Fibroblast of lung (primary cell): ENCODE measurements at regions not wholly inside any gene's neighbourhood (a gene's known extent, or its start where the extent isn't known, plus 50 kb on each side); places are given as distances from the start of the nearest gene placed in this dataset.

Experiments used
- DNase-seq, 2 donors: peaks; one replicate each; pipeline versions ENCODE4 v3.0.0 to v3.0.0-alpha.2; 2010; ENCODE audit warnings: low read depth in 2 of 2
- H2AFZ ChIP-seq: 2 replicates; pipeline ENCODE4 v1.5.1; 2012; ENCODE audit warnings: low read length, control low read depth, inconsistent platforms
- H3K27ac ChIP-seq: 2 replicates; pipeline ENCODE4 v1.5.1; 2011; ENCODE audit warnings: low read length, control low read depth; ENCODE audit not compliant: insufficient read depth
- H3K27me3 ChIP-seq: 2 replicates; pipeline ENCODE4 v1.5.1; 2011; ENCODE audit warnings: mild to moderate bottlenecking, low read length; ENCODE audit not compliant: control insufficient read depth, insufficient read depth
- H3K36me3 ChIP-seq: 2 replicates; pipeline ENCODE4 v1.5.1; 2011; ENCODE audit warnings: low read length; ENCODE audit not compliant: control insufficient read depth, insufficient read depth
- H3K4me1 ChIP-seq: 2 replicates; pipeline ENCODE4 v1.5.1; 2011; ENCODE audit warnings: low read length; ENCODE audit not compliant: control insufficient read depth, insufficient read depth; ENCODE audit errors: extremely low read depth
- H3K4me2 ChIP-seq: 2 replicates; pipeline ENCODE4 v1.5.1; 2011; ENCODE audit warnings: low read length, control low read depth; ENCODE audit not compliant: insufficient read depth; ENCODE audit errors: extremely low read depth
- H3K4me3 ChIP-seq, 4 experiments: fragments of 200-600 bp in 1 of 4; sonication (generic) in 1 of 4; replicated peaks in 1 of 4; 2 replicates each; pipeline ENCODE4 v1.5.1; 2011 to 2016; ENCODE audit warnings: low read length in 4 of 4, low read depth in 3 of 4, mild to moderate bottlenecking in 3 of 4, control low read depth in 2 of 4, inconsistent platforms in 1 of 4, mixed read lengths in 1 of 4; ENCODE audit not compliant: insufficient read depth in 1 of 4; ENCODE audit errors: control extremely low read depth in 1 of 4
- H3K79me2 ChIP-seq: 2 replicates; pipeline ENCODE4 v1.5.1; 2012; ENCODE audit warnings: mild to moderate bottlenecking, low read length, inconsistent platforms; ENCODE audit not compliant: control insufficient read depth, insufficient read depth
- H3K9ac ChIP-seq: 2 replicates; pipeline ENCODE4 v1.5.1; 2011; ENCODE audit warnings: mild to moderate bottlenecking, low read length, control low read depth; ENCODE audit not compliant: insufficient read depth
- H3K9me3 ChIP-seq: 2 replicates; pipeline ENCODE4 v1.5.1; 2012; ENCODE audit warnings: low read depth, low read length; ENCODE audit not compliant: control insufficient read depth, insufficient read depth
- H4K20me1 ChIP-seq: 2 replicates; pipeline ENCODE4 v1.5.1; 2011; ENCODE audit warnings: low read length; ENCODE audit not compliant: control insufficient read depth, insufficient read depth; ENCODE audit errors: extremely low read depth
- EZH2 ChIP-seq: IDR thresholded peaks from 2 replicates; pipeline ENCODE4 v1.5.1; 2012; ENCODE audit warnings: low read length, control low read depth, mild to moderate bottlenecking; ENCODE audit errors: missing control alignments
- TF ChIP-seq, protein P1 (sequence below), 2 donors: IDR thresholded peaks in 1 of 2; conservative IDR thresholded peaks in 1 of 2; 1 replicate in 1 of 2; 2 replicates in 1 of 2; pipeline ENCODE4 v1.5.1; 2011 to 2012; ENCODE audit warnings: low read length in 2 of 2, control low read depth in 1 of 2, inconsistent platforms in 1 of 2, low read depth in 1 of 2, mild to moderate bottlenecking in 1 of 2

DNA sequence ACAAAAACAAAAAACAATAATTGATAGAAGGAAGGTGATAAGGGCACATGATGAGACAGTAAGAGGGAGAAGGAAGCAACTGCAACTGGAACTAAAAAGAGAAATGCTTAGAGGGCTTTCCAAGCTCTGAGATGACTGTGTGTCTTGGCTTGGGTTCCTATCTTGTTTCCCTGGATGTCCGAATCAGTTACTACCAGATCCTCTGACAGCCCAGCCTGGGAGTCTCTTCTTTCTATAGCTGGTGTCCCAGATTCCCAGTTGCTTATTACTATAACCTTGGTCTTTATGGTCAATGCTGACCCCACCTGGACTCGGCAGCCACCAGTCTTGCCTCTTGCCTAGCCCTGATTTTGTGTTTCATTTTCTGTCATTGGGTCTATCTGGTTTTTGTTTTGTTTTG lies 116.4 kb downstream of the RFC3 start:
- Histone ChIP-seq H3K9ac (no peak overlapping the region), H3K4me3 (no peak overlapping the region), H3K9me3 (no peaks in the 10 kb centered on the region), H3K36me3 (no peaks in the 10 kb centered on the region), H3K27ac (no peak overlapping the region), H3K4me1 (no peaks in the 10 kb centered on the region), H3K27me3 (no peaks in the 10 kb centered on the region), H4K20me1 (no peaks in the 10 kb centered on the region), H2AFZ (no peak overlapping the region), H3K79me2 (no peaks in the 10 kb centered on the region), H3K4me2 (no peak overlapping the region)
- no peak for TF ChIP-seq EZH2
- TF ChIP-seq, protein P1, sequence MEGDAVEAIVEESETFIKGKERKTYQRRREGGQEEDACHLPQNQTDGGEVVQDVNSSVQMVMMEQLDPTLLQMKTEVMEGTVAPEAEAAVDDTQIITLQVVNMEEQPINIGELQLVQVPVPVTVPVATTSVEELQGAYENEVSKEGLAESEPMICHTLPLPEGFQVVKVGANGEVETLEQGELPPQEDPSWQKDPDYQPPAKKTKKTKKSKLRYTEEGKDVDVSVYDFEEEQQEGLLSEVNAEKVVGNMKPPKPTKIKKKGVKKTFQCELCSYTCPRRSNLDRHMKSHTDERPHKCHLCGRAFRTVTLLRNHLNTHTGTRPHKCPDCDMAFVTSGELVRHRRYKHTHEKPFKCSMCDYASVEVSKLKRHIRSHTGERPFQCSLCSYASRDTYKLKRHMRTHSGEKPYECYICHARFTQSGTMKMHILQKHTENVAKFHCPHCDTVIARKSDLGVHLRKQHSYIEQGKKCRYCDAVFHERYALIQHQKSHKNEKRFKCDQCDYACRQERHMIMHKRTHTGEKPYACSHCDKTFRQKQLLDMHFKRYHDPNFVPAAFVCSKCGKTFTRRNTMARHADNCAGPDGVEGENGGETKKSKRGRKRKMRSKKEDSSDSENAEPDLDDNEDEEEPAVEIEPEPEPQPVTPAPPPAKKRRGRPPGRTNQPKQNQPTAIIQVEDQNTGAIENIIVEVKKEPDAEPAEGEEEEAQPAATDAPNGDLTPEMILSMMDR (conservative IDR thresholded peaks at IDR 0.05 in 1 of 2, IDR thresholded peaks at IDR 0.05 in 1 of 2; ENCODE audit: low read depth in 1 of 2, low read length in 2 of 2): no peak
- DNase-seq: no peak

DNA sequence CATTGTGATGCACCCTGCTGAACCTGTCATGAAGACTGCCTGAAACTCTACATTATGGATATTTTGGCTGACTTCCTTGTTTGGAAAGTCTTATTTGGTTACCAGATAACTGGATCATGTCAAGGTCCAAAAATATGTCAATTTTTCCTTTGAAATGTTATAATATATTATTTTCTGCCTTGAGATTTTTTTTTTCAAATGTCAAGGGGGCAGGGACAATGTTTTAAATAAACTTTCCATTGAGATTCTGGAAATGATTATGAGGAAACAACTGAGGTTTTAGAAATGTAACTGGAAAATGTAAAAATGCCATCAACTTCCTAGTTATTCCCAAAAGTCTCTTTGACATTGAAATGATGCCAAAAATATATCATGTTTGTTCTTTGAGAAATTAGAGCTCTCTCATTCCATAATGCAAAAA lies 117.0 kb downstream of the RFC3 start:
- H3K27me3 ChIP-seq: no peaks in the 10 kb centered on the region
- no peaks in the 10 kb centered on the region for H4K20me1 ChIP-seq
- no peaks in the 10 kb centered on the region for H3K9me3 ChIP-seq
- H3K27ac ChIP-seq: no peak overlapping the region
- H3K9ac ChIP-seq: no peak overlapping the region
- DNase-seq: no peak
- TF ChIP-seq, protein P1 (conservative IDR thresholded peaks at IDR 0.05 in 1 of 2, IDR thresholded peaks at IDR 0.05 in 1 of 2; ENCODE audit: low read depth in 1 of 2, low read length in 2 of 2): no peak
- no peak for TF ChIP-seq EZH2
- H3K36me3 ChIP-seq: no peaks in the 10 kb centered on the region
- no peak overlapping the region for H3K4me3 ChIP-seq
- no peaks in the 10 kb centered on the region for H3K4me1 ChIP-seq
- no peaks in the 10 kb centered on the region for H3K79me2 ChIP-seq
- no peak overlapping the region for H2AFZ ChIP-seq
- H3K4me2 ChIP-seq: no peak overlapping the region

DNA sequence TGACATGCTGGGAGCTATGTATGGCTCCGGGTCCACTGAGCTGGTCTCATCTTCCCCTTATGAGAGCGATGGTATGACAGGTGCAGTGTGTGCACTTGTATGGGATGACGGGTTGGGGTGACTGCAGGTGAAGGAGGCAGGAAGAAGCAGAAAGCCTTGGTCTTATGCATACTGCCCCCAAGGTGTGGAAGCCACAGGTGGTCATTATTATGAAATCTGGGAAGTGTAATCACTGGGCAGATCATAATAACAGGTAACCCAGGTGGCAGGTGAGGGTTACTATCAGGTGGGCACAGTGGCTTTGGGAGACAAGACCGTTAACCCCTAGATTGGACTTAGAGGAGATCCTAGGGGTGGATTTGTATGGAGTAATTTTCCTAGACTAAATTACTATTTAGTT lies 118.0 kb downstream of the RFC3 start:
- no peaks in the 10 kb centered on the region for H3K36me3 ChIP-seq
- H3K27ac ChIP-seq: no peak overlapping the region
- no peak overlapping the region for H3K4me2 ChIP-seq
- no peaks in the 10 kb centered on the region for H3K9me3 ChIP-seq
- no peak overlapping the region for H3K9ac ChIP-seq
- no peaks in the 10 kb centered on the region for H3K27me3 ChIP-seq
- TF ChIP-seq EZH2: no peak
- TF ChIP-seq, protein P1 (conservative IDR thresholded peaks at IDR 0.05 in 1 of 2, IDR thresholded peaks at IDR 0.05 in 1 of 2; ENCODE audit: low read depth in 1 of 2, low read length in 2 of 2): no peak
- H3K79me2 ChIP-seq: no peaks in the 10 kb centered on the region
- no peak overlapping the region for H2AFZ ChIP-seq
- no peak overlapping the region for H3K4me3 ChIP-seq
- DNase-seq: no peak
- no peaks in the 10 kb centered on the region for H4K20me1 ChIP-seq
- no peaks in the 10 kb centered on the region for H3K4me1 ChIP-seq
